ENCODE measurements at regions not wholly inside any gene's neighbourhood (a gene's known extent, or its start where the extent isn't known, plus 50 kb on each side); places are given as distances from the start of the nearest gene placed in this dataset.

DNA sequence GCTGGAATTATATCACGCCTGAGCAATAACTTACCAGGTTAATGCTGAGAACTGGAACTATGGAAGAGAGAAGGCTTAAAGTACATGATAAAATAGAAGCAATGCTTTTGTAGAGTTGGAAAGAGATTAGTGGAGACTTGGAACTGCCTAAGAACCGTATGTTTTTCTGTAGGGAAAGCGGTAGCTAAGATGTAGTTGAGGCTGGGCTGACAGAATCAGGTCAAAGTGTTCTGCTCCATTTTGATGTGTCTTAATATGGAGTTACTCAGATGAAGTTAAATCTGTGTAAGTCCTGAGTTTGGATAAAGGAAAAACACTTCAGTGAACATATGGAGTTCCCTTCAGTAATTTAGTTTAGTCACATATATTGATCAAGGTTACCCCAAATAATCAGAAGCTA lies 860.9 kb upstream of the CXADR start:
- Histone ChIP-seq H3K27me3 (ENCODE audit: insufficient read depth, low read length) (no peaks in the 10 kb centered on the region), H3K9me3 (ENCODE audit: insufficient read depth, low read depth, low read length) (no peaks in the 10 kb centered on the region), H3K4me1 (ENCODE audit: insufficient read depth, low read length) (no peaks in the 10 kb centered on the region), H3K27ac (ENCODE audit: low read length) (no peak overlapping the region), H3K9ac (ENCODE audit: low read depth, low read length) (no peak overlapping the region), H3K4me3 (ENCODE audit: low read length) (no peak overlapping the region), H3K36me3 (ENCODE audit: insufficient read depth, low read depth, low read length) (no peaks in the 10 kb centered on the region)

DNA sequence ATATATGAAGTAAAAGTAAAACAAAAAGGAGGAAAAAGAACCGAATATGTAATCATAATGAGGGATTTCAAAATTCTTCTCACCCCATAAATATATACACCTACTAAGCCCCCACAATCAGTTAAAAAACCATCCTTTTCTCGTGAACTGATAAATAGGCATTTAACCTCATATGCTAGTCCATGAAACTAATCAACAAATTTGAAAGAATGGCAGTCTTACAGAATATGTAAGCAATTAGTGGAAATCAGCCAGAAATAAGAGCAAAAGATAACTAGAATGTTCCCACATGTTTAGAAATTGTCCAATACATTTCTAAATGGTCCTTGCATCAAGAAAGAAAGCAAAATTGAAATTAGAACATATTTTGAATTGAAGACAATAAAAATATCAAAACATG lies 849.4 kb upstream of the CXADR start:
- Histone ChIP-seq H3K36me3 (ENCODE audit: insufficient read depth, low read depth, low read length) (no peaks in the 10 kb centered on the region), H3K4me3 (ENCODE audit: low read length) (no peak overlapping the region), H3K9ac (ENCODE audit: low read depth, low read length) (no peak overlapping the region)

DNA sequence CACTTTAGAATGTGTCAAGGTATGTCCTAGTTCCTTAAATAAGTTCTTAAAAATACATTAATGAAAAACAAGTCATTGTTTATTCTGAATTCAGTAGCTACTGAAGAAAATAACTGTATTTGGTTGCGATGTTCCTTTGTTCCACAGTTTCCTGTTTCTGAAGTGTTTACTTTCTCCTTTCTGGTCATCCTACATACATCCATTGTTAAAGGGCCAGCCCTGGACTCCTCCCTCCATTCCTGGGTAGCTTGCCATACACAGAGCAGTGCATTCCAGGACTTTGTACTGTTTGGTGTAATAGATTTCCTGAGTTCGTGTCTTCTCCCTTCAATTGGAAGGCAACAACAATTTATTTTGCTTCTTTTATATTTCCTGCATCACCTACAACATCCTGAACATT lies 845.4 kb upstream of the CXADR start:
- Histone ChIP-seq H3K27me3 (ENCODE audit: insufficient read depth, low read length) (no peaks in the 10 kb centered on the region), H3K4me3 (ENCODE audit: low read length) (no peak overlapping the region), H3K9me3 (ENCODE audit: insufficient read depth, low read depth, low read length) (no peaks in the 10 kb centered on the region), H3K36me3 (ENCODE audit: insufficient read depth, low read depth, low read length) (no peaks in the 10 kb centered on the region), H3K4me1 (ENCODE audit: insufficient read depth, low read length) (no peaks in the 10 kb centered on the region), H3K27ac (ENCODE audit: low read length) (no peak overlapping the region), H3K9ac (ENCODE audit: low read depth, low read length) (no peak overlapping the region)

More for the DNA sequence above, 849.4 kb upstream of the CXADR start:
- H3K27ac ChIP-seq (ENCODE audit: low read length) = no peak overlapping the region
- no peaks in the 10 kb centered on the region for H3K4me1 ChIP-seq (ENCODE audit: insufficient read depth, low read length)
- H3K9me3 ChIP-seq (ENCODE audit: insufficient read depth, low read depth, low read length) = no peaks in the 10 kb centered on the region
- H3K27me3 ChIP-seq (ENCODE audit: insufficient read depth, low read length) = no peaks in the 10 kb centered on the region

DNA sequence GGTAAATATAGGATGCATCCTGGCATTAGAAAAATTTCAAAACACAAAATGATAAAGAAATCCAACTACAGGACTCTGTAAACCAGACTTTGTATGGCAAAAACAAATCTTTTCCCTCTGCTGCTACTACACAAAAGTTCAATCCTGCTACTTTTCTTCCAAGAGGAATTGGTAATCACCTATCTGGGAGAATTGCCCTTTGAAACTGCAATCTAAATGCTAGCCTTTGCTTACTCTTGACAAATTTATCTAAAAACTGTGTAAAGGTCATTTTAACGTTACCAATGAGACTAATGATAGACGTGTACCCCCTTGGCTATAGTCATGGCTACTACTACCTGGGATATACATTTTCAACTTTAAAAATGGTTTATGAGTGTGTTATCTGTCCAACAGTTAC lies 837.9 kb upstream of the CXADR start:
- H3K36me3 ChIP-seq (ENCODE audit: insufficient read depth, low read depth, low read length) = no peaks in the 10 kb centered on the region
- no peaks in the 10 kb centered on the region for H3K9me3 ChIP-seq (ENCODE audit: insufficient read depth, low read depth, low read length)
- no peaks in the 10 kb centered on the region for H3K27me3 ChIP-seq (ENCODE audit: insufficient read depth, low read length)
- H3K4me3 ChIP-seq (ENCODE audit: low read length) = no peak overlapping the region
- no peaks in the 10 kb centered on the region for H3K4me1 ChIP-seq (ENCODE audit: insufficient read depth, low read length)
- no peak overlapping the region for H3K9ac ChIP-seq (ENCODE audit: low read depth, low read length)
- no peak overlapping the region for H3K27ac ChIP-seq (ENCODE audit: low read length)

DNA sequence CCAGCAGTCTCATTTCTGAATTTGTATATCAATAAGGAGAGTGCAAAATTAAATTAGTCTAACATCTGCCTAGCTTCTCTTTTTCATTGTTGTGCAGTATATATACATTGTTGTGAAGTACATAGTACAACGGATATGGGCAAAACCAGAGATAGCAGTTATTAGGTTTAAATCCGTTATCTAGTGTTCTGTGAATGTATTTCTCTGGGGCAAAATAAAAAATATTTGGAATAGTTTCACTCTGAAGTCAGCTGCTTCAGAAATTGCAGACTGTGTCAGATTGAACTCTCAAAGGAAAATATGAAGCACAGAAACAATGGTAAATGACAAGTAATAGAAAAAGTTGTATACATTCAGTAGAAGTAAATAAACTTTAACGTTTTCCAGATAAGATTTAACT lies 836.5 kb upstream of the CXADR start:
- Histone ChIP-seq H3K4me1 (ENCODE audit: insufficient read depth, low read length) (no peaks in the 10 kb centered on the region), H3K4me3 (ENCODE audit: low read length) (no peak overlapping the region), H3K9me3 (ENCODE audit: insufficient read depth, low read depth, low read length) (no peaks in the 10 kb centered on the region), H3K27me3 (ENCODE audit: insufficient read depth, low read length) (no peaks in the 10 kb centered on the region), H3K36me3 (ENCODE audit: insufficient read depth, low read depth, low read length) (no peaks in the 10 kb centered on the region), H3K9ac (ENCODE audit: low read depth, low read length) (no peak overlapping the region), H3K27ac (ENCODE audit: low read length) (no peak overlapping the region)

DNA sequence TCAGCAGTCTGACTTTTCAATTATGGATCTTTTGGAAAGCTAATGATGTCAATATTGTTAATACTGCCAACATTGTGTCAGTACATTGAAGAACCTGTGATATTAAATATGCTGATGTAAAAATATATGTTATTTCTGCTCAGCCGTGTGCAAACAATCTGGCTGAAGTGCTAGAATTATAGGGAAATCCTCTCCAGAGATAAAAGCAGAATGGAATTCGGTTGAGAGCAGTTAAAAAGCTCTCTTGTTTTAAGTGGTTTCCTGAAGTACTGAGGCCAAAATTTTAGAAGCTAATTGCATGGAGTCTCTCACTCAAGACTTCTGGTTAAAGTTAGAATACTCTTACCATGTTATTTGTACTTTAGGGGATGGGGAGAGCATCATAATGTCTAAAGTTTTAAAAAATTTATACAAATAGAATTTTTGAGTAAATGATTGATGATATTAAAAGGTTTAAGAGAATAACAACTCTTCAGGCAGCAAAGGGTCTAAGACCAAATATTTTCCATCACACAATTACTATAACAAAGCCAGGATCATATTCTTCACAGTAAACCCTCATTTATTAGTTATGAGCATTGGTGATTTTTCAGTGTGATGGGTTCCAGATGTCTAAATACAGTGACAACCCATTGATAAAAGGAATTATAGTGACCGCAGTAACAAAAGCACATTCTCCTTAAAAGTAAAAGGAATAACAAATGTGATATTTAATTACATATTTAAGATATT lies 834.2 kb upstream of the CXADR start:
- Histone ChIP-seq H3K4me1 (ENCODE audit: insufficient read depth, low read length) (no peaks in the 10 kb centered on the region), H3K27ac (ENCODE audit: low read length) (no peak overlapping the region), H3K4me3 (ENCODE audit: low read length) (no peak overlapping the region), H3K27me3 (ENCODE audit: insufficient read depth, low read length) (no peaks in the 10 kb centered on the region), H3K36me3 (ENCODE audit: insufficient read depth, low read depth, low read length) (no peaks in the 10 kb centered on the region), H3K9me3 (ENCODE audit: insufficient read depth, low read depth, low read length) (no peaks in the 10 kb centered on the region), H3K9ac (ENCODE audit: low read depth, low read length) (no peak overlapping the region)

DNA sequence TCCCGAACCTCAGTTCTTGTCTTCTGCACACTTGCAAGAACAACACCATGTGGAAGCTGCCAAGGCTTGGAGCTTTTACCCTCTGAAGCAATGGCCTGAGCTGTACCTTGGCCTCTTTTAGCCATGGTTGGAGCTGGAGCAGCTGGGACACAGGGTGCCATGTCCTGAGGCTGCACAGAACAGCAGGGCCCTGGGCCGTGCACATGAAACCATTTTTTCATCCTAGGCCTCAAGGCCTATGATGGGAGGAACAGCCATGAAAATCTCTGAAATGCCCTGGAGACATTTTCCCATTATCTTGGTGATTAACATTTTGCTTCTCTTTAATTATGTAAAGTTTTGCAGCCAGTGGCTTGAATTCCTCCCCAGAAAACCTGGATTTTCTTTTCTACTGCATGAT lies 817.8 kb upstream of the CXADR start:
- H3K27ac ChIP-seq (ENCODE audit: low read length) = no peak overlapping the region
- H3K4me3 ChIP-seq (ENCODE audit: low read length) = no peak overlapping the region
- H3K36me3 ChIP-seq (ENCODE audit: insufficient read depth, low read depth, low read length) = no peaks in the 10 kb centered on the region
- H3K27me3 ChIP-seq (ENCODE audit: insufficient read depth, low read length) = no peaks in the 10 kb centered on the region
- no peak overlapping the region for H3K9ac ChIP-seq (ENCODE audit: low read depth, low read length)
- peaks cover 30% of the 10 kb centered on the region for H3K9me3 ChIP-seq (ENCODE audit: insufficient read depth, low read depth, low read length)
- H3K4me1 ChIP-seq (ENCODE audit: insufficient read depth, low read length) = no peaks in the 10 kb centered on the region

DNA sequence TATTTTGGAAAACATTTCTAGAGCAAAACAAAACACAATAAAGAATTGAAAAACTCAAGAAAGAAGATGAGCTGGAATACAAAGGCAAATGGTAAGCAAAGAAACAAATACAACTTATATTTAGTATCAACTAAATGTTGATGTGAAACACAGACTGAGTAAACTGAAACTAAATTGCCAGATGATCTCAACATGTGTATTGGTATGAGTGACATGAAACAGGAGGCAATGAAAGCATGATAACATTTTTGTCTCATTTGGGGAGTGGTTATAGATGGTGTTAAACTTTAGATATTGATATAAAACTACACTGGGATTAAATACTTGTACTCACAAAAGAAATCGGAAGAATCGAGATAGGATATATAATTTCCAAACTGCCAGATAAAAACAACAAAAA lies 805.6 kb upstream of the CXADR start:
- Histone ChIP-seq H3K9me3 (ENCODE audit: insufficient read depth, low read depth, low read length) (peaks cover 4% of the 10 kb centered on the region; the same call in 1 of the 2 replicates), H3K4me1 (ENCODE audit: insufficient read depth, low read length) (no peaks in the 10 kb centered on the region), H3K36me3 (ENCODE audit: insufficient read depth, low read depth, low read length) (no peaks in the 10 kb centered on the region), H3K9ac (ENCODE audit: low read depth, low read length) (no peak overlapping the region), H3K27me3 (ENCODE audit: insufficient read depth, low read length) (no peaks in the 10 kb centered on the region), H3K4me3 (ENCODE audit: low read length) (no peak overlapping the region), H3K27ac (ENCODE audit: low read length) (no peak overlapping the region)

DNA sequence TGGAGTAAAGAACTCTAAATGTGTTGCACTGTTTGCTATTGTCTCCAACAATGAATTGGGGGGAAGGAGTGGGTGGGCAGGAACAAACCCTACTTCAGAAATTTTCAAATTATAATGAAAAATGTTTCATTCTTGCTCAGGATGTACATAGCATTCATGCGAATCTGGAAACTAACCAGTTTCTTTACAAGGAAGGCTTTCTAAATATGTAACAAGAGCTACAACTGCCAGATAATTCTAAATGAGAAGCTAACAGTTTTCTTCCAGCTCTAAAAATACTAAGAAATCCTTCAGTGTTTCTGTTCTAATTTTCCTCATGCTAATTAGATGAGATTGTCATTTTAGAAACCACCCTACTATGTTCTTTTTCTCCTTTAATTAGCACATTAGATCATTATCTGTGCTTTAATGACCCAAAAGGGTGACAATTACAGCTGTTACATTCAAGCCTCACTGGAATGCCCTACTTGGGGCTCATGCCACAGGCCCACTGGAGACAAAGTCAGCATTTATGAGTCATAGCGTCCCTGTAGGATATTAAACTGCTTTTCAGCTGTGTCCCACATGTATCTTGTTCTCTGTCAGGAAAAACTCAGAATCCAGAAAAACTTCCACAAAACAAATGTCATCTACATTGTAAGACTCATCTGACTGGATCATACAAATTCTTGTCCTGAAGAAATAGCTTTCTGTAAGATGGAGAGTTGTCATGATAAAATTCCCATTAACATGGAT lies 804.6 kb upstream of the CXADR start:
- Histone ChIP-seq H3K27me3 (ENCODE audit: insufficient read depth, low read length) (no peaks in the 10 kb centered on the region), H3K9ac (ENCODE audit: low read depth, low read length) (no peak overlapping the region), H3K9me3 (ENCODE audit: insufficient read depth, low read depth, low read length) (peaks cover 4% of the 10 kb centered on the region; the same call in 1 of the 2 replicates), H3K4me1 (ENCODE audit: insufficient read depth, low read length) (no peaks in the 10 kb centered on the region), H3K27ac (ENCODE audit: low read length) (no peak overlapping the region), H3K4me3 (ENCODE audit: low read length) (no peak overlapping the region), H3K36me3 (ENCODE audit: insufficient read depth, low read depth, low read length) (no peaks in the 10 kb centered on the region)

DNA sequence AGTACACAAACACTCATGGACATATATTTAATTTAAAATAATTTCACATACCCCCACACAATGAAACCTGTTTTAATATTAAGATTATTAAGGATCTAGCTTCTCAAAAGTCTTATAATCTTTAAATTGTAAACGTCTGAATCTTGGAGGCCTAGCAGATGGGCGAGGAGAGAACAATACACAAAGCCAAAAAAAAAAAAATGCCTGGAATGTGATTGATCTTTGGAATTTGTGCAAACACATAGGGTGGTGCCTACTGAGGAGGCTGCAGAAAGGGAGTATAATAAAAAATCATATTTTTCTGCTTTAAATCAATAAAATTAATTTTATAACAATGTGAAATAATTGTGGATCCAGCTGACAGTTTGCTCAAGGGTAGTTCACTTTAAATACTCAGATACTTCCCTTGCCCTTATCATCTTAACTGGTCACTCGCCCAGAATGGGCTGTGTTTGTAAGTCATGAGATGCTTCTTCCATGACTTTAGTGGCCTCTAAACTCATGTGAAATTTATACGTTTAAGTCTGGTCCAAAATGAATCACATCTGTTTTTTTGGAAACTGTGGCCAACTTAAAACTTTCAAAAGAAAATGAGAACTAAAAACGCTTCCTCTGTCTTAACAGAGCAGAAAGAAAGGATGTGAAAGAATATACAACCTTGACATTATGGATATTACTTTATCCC lies 802.8 kb upstream of the CXADR start:
- Histone ChIP-seq H3K36me3 (ENCODE audit: insufficient read depth, low read depth, low read length) (no peaks in the 10 kb centered on the region), H3K9me3 (ENCODE audit: insufficient read depth, low read depth, low read length) (peaks cover 4% of the 10 kb centered on the region; the same call in 1 of the 2 replicates), H3K27ac (ENCODE audit: low read length) (no peak overlapping the region), H3K4me1 (ENCODE audit: insufficient read depth, low read length) (no peaks in the 10 kb centered on the region), H3K9ac (ENCODE audit: low read depth, low read length) (no peak overlapping the region), H3K27me3 (ENCODE audit: insufficient read depth, low read length) (no peaks in the 10 kb centered on the region), H3K4me3 (ENCODE audit: low read length) (no peak overlapping the region)

DNA sequence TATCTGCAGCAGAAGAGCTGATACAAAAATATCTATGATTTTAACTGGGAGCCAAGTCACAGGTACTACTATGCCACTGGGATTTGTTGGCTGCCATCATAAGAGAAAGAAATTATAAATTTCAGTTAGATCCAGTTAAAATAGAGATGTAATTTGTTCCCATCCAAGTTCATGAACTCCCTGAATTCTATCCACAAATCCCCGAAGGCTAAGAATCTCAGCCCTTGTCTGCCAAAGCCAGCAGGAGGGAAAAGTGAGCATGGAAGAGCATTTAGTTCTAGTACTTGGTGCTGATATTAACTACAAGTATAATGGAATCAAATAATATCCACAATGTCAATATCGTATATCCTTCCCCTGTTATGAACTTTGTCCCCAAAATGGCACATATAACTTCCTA lies 801.1 kb upstream of the CXADR start:
- Histone ChIP-seq H3K27me3 (ENCODE audit: insufficient read depth, low read length) (no peaks in the 10 kb centered on the region), H3K4me3 (ENCODE audit: low read length) (no peak overlapping the region), H3K9ac (ENCODE audit: low read depth, low read length) (no peak overlapping the region), H3K27ac (ENCODE audit: low read length) (no peak overlapping the region), H3K4me1 (ENCODE audit: insufficient read depth, low read length) (no peaks in the 10 kb centered on the region), H3K9me3 (ENCODE audit: insufficient read depth, low read depth, low read length) (peaks cover 4% of the 10 kb centered on the region; the same call in 1 of the 2 replicates), H3K36me3 (ENCODE audit: insufficient read depth, low read depth, low read length) (no peaks in the 10 kb centered on the region)
